Testis (tissue), 2 donors: ENCODE measurements at regions not wholly inside any gene's neighbourhood (a gene's known extent, or its start where the extent isn't known, plus 50 kb on each side); places are given as distances from the start of the nearest gene placed in this dataset.

Source experiments
- DNase-seq: peaks from one replicate; pipeline ENCODE4 v3.0.0-alpha.2; 2019
- H3K27ac ChIP-seq, 2 donors: fragments of 200-600 bp; sonication (generic); one replicate each; pipeline ENCODE4 v1.5.1; 2019
- H3K27me3 ChIP-seq: fragments of 200-600 bp; sonication (generic); one replicate; pipeline ENCODE4 v1.5.1; 2019
- H3K36me3 ChIP-seq: fragments of 200-600 bp; sonication (generic); one replicate; pipeline ENCODE4 v1.5.1; 2017; ENCODE audit warnings: low read depth; ENCODE audit errors: missing control alignments
- H3K4me1 ChIP-seq: fragments of 200-600 bp; sonication (generic); one replicate; pipeline ENCODE4 v1.5.1; 2019
- H3K4me3 ChIP-seq, 2 donors: fragments of 200-600 bp; sonication (generic); one replicate each; pipeline ENCODE4 v1.5.1; 2017 to 2019
- H3K9me3 ChIP-seq: fragments of 200-600 bp; sonication (generic); one replicate; pipeline ENCODE4 v1.5.1; 2017
- POLR2A ChIP-seq: fragments of 450-650 bp; IDR thresholded peaks from one replicate; pipeline ENCODE4 v1.6.1; 2017; ENCODE audit warnings: antibody characterized with exemption, mild to moderate bottlenecking, moderate library complexity
- WGBS, 2 donors: methylation state at CpG; one replicate each; pipeline ENCODE4 v1.1.5; 2018; 5-methylcytosine and 5-hydroxymethylcytosine counted together
- intact Hi-C: fragments of 100-400 bp; cut with DNase I; formaldehyde crosslinking; loops from one replicate; pipeline ENCODE4 v1.15.1; 2023; ENCODE audit warnings: low total_unique reads
- TF ChIP-seq, protein P1 (sequence below), 3 experiments: fragments of 450-650 bp in 2 of 3; fragments of 200-600 bp in 1 of 3; sonication (generic) in 1 of 3; IDR thresholded peaks; one replicate each; pipeline ENCODE4 v1.5.1; 2016 to 2019; ENCODE audit warnings: antibody characterized with exemption in 3 of 3, mild to moderate bottlenecking in 2 of 3, moderate library complexity in 1 of 3

DNA sequence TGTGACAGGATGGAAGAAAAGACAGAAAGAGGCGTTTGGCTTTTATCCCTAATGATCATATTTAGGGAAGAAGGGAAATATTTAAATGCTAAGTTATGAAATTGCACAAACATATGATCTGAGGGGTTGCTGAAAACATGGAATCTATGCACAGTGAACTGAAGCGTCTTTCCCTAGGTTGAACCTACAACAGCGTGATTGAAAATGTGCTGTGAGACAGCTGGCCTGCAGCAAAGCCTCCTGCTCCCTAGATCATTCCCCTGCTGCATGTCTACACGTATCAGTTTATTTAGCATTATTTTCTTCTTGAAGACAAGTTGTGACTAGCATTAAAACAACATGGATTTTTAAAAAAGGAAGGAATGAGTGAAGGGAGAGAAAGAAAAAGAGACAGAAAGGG lies 272.5 kb upstream of the TRAM1L1 start:
- Histone ChIP-seq H3K36me3 (no peaks in the 10 kb centered on the region), H3K9me3 (no peaks in the 10 kb centered on the region), H3K27me3 (no peaks in the 10 kb centered on the region), H3K4me3 (no peak overlapping the region), H3K27ac (no peak overlapping the region), H3K4me1 (no peaks in the 10 kb centered on the region)
- WGBS, 2 donors: 54 to 60% methylated on average over 4 of the region's 4 CpGs
- TF ChIP-seq, protein P1, sequence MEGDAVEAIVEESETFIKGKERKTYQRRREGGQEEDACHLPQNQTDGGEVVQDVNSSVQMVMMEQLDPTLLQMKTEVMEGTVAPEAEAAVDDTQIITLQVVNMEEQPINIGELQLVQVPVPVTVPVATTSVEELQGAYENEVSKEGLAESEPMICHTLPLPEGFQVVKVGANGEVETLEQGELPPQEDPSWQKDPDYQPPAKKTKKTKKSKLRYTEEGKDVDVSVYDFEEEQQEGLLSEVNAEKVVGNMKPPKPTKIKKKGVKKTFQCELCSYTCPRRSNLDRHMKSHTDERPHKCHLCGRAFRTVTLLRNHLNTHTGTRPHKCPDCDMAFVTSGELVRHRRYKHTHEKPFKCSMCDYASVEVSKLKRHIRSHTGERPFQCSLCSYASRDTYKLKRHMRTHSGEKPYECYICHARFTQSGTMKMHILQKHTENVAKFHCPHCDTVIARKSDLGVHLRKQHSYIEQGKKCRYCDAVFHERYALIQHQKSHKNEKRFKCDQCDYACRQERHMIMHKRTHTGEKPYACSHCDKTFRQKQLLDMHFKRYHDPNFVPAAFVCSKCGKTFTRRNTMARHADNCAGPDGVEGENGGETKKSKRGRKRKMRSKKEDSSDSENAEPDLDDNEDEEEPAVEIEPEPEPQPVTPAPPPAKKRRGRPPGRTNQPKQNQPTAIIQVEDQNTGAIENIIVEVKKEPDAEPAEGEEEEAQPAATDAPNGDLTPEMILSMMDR (IDR thresholded peaks at IDR 0.05): no peak
- TF ChIP-seq POLR2A: no peak
- intact Hi-C loops: no loop called here
- no peak for DNase-seq

DNA sequence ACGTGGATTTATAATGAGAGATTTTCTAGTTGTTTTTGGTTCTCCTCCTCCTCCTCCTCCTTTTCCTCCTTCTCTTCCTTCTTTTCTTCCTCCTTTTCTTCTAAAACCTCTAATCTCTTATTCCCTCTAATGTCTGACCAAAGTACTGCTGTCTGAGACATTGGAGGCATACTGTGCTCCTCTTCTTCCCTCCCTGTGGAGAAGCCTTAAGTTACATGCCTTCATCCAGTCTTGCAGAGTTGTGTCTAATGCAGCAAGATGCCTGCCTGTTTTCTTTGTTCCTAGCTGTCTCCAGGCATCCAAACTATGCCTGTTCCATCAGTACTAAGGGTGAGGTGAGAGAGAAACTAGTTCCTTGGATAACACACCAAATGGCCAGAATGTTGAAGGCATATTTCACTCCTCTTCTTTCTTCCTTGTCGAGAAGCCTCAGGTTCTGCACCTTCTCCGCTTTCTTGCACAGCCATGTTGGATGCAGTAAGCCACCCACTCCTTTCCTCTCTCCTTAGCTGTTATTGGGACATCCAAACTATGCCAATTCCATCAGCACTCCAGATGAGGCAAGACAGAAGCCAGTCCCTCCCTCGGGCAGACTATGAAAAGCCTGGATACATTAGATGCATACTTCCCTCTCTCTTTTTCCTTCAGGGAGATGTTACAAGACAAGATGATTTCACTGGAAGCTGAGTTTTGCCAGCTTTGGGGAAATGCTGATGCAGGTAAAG lies 285.7 kb upstream of the TRAM1L1 start:
- no peaks in the 10 kb centered on the region for H3K9me3 ChIP-seq
- no peak overlapping the region for H3K27ac ChIP-seq
- H3K4me3 ChIP-seq: no peak overlapping the region
- intact Hi-C loops: no loop called here
- 82 to 85% methylated on average over 4 of the region's 4 CpGs for WGBS, 2 donors
- TF ChIP-seq POLR2A: no peak
- TF ChIP-seq, protein P1 (IDR thresholded peaks at IDR 0.05): no peak
- DNase-seq: no peak
- H3K4me1 ChIP-seq: no peaks in the 10 kb centered on the region
- no peaks in the 10 kb centered on the region for H3K36me3 ChIP-seq
- H3K27me3 ChIP-seq: no peaks in the 10 kb centered on the region

DNA sequence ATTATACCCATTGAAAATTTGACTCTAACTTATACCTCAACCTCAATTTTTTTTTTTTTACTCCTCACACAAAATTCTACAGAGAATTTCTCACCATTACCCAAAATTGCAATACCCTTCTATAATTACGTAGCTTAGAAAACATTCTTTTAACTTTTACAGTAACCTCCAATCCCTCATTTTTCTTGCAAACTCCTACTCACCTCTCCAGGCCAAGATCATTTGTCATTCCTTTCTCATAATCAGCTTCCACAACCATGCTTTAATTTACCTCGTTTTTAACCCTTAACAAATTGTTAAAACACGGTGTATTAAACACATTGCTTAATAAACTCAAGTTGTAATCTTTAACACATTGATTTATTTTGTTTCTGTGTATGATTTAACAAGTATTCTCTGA lies 289.7 kb upstream of the TRAM1L1 start:
- intact Hi-C loops: no loop called here
- no peak for DNase-seq
- Histone ChIP-seq H3K36me3 (no peaks in the 10 kb centered on the region), H3K4me1 (no peaks in the 10 kb centered on the region), H3K9me3 (no peaks in the 10 kb centered on the region), H3K27ac (no peak overlapping the region), H3K27me3 (no peaks in the 10 kb centered on the region), H3K4me3 (no peak overlapping the region)
- 34 to 41% methylated on average over 3 of the region's 3 CpGs for WGBS, 2 donors
- TF ChIP-seq, protein P1 (IDR thresholded peaks at IDR 0.05): no peak
- no peak for TF ChIP-seq POLR2A

DNA sequence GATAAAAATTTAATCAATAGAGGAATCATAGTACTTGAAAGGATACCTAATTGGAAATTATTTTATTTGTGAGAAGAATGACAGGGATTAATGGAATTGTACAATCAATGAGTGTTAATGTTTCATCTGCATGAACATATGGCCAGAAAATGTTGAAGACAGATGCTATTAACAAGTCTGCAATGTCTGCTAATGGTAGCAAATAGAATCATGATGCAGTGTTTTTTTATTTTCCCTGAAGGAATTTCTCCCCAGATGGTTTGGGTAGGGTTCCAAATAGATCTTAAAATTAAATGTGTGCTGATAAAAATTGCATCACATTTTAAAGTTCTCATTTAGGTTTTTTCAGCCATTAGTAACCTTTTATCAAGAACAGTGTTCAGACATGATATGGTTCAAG lies 291.3 kb upstream of the TRAM1L1 start:
- Histone ChIP-seq H3K4me3 (no peak overlapping the region), H3K27me3 (no peaks in the 10 kb centered on the region), H3K9me3 (no peaks in the 10 kb centered on the region), H3K27ac (no peak overlapping the region), H3K4me1 (no peaks in the 10 kb centered on the region), H3K36me3 (no peaks in the 10 kb centered on the region)
- no peak for TF ChIP-seq POLR2A
- intact Hi-C loops: no loop called here
- no peak for DNase-seq

DNA sequence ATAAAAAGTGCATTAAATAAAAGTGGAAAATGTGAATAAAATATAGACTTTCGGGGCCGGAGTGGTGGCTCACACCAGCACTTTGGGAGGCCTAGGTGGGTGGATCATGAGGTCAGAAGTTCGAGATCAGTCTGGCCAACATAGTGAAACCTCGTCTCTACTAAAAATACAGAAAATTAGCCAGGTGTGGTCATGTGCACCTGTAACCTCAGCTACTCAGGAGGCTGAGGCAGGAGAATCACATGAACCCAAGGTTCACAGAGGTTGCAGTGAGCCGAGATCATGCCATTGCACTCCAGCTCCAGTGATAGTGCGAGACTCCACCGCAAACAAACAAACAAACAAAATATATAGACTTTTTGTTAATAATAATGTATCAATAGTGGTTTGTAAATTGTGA lies 293.6 kb upstream of the TRAM1L1 start:
- WGBS, 2 donors: 84 to 86% methylated on average over 7 of the region's 7 CpGs
- intact Hi-C loops: no loop called here
- no peak overlapping the region for H3K27ac ChIP-seq
- H3K4me3 ChIP-seq: no peak overlapping the region
- no peak for DNase-seq
- TF ChIP-seq POLR2A: no peak
- TF ChIP-seq, protein P1 (IDR thresholded peaks at IDR 0.05): no peak
- no peaks in the 10 kb centered on the region for H3K4me1 ChIP-seq
- H3K27me3 ChIP-seq: no peaks in the 10 kb centered on the region
- H3K9me3 ChIP-seq: no peaks in the 10 kb centered on the region
- no peaks in the 10 kb centered on the region for H3K36me3 ChIP-seq
